SK-N-SH treated with all-trans-retinoic acid at 6 μM for 48 hours (cell line): ENCODE measurements at regions not wholly inside any gene's neighbourhood (a gene's known extent, or its start where the extent isn't known, plus 50 kb on each side); places are given as distances from the start of the nearest gene placed in this dataset.
A peak's percentile ranks its signal among the peaks of the same experiment; 100 is the strongest.

Source experiments
- ATAC-seq: fragments of 200-7000 bp; cut with Tn5 transposase; 3 replicates; pipeline ENCODE4 v1.9.1; 2020; ENCODE audit warnings: mild to moderate bottlenecking, moderate library complexity
- ARNTL ChIP-seq: fragments of 450-650 bp; formaldehyde crosslinking; IDR thresholded peaks from 2 replicates; pipeline ENCODE4 v1.5.0; 2020; ENCODE audit warnings: low read depth, mild to moderate bottlenecking, moderate library complexity, borderline replicate concordance
- CREB5 ChIP-seq: fragments of 250-450 bp; sonication (Bioruptor Pico); IDR thresholded peaks from 2 replicates; pipeline ENCODE4 v1.5.1; 2020; ENCODE audit warnings: low read depth, mild to moderate bottlenecking, moderate library complexity
- CSDC2 ChIP-seq: fragments of 250-450 bp; sonication (Bioruptor Pico); IDR thresholded peaks from 2 replicates; pipeline ENCODE4 v1.5.0; 2020; ENCODE audit warnings: mild to moderate bottlenecking, moderate library complexity
- CSRNP3 ChIP-seq: fragments of 250-450 bp; sonication (Bioruptor Pico); IDR thresholded peaks from 2 replicates; pipeline ENCODE4 v1.5.1; 2021; ENCODE audit warnings: mild to moderate bottlenecking, moderate library complexity
- ESRRG ChIP-seq: fragments of 250-450 bp; sonication (Bioruptor Pico); IDR thresholded peaks from 2 replicates; pipeline ENCODE4 v1.6.1; 2021; ENCODE audit warnings: mild to moderate bottlenecking
- GLIS3 ChIP-seq: fragments of 250-450 bp; sonication (Bioruptor Pico); IDR thresholded peaks from 2 replicates; pipeline ENCODE4 v1.5.0; 2020; ENCODE audit warnings: mild to moderate bottlenecking, moderate library complexity
- ISL1 ChIP-seq: fragments of 250-450 bp; sonication (Bioruptor Pico); IDR thresholded peaks from 2 replicates; pipeline ENCODE4 v2.1.2; 2022; ENCODE audit warnings: mild to moderate bottlenecking, moderate library complexity
- OSR1 ChIP-seq: fragments of 250-450 bp; sonication (Bioruptor Pico); IDR thresholded peaks from 2 replicates; pipeline ENCODE4 v1.8.0; 2022; ENCODE audit warnings: moderate library complexity, mild to moderate bottlenecking, inconsistent platforms
- PATZ1 ChIP-seq: fragments of 250-450 bp; sonication (Bioruptor Pico); IDR thresholded peaks from 2 replicates; pipeline ENCODE4 v1.8.0; 2020; ENCODE audit warnings: mild to moderate bottlenecking, moderate library complexity, borderline replicate concordance
- POU6F1 ChIP-seq: fragments of 250-450 bp; sonication (Bioruptor Pico); IDR thresholded peaks from 2 replicates; pipeline ENCODE4 v1.8.0; 2021; ENCODE audit warnings: low read depth, mild to moderate bottlenecking, moderate library complexity, borderline replicate concordance
- PPARA ChIP-seq: fragments of 250-450 bp; sonication (Bioruptor Pico); IDR thresholded peaks from 2 replicates; pipeline ENCODE4 v1.5.0; 2020; ENCODE audit warnings: mild to moderate bottlenecking, borderline replicate concordance
- RARB ChIP-seq: fragments of 250-450 bp; sonication (Bioruptor Pico); IDR thresholded peaks from 2 replicates; pipeline ENCODE4 v1.8.0; 2021; ENCODE audit warnings: mild to moderate bottlenecking, moderate library complexity
- SNAI2 ChIP-seq: fragments of 250-450 bp; sonication (Bioruptor Pico); IDR thresholded peaks from 2 replicates; pipeline ENCODE4 v1.5.0; 2020; ENCODE audit warnings: mild to moderate bottlenecking, moderate library complexity
- TCF4 ChIP-seq: fragments of 250-450 bp; sonication (Bioruptor Pico); IDR thresholded peaks from 2 replicates; pipeline ENCODE4 v1.8.0; 2021; ENCODE audit warnings: mild to moderate bottlenecking, moderate library complexity, borderline replicate concordance
- TOX ChIP-seq: fragments of 250-450 bp; sonication (Bioruptor Pico); IDR thresholded peaks from 2 replicates; pipeline ENCODE4 v1.8.0; 2021; ENCODE audit warnings: mild to moderate bottlenecking, moderate library complexity, borderline replicate concordance
- TSHZ2 ChIP-seq: fragments of 250-450 bp; sonication (Bioruptor Pico); IDR thresholded peaks from 2 replicates; pipeline ENCODE4 v1.5.0; 2020; ENCODE audit warnings: mild to moderate bottlenecking, moderate library complexity
- ZFP30 ChIP-seq: fragments of 450-650 bp; formaldehyde crosslinking; IDR thresholded peaks from 2 replicates; pipeline ENCODE4 v1.5.0; 2022; ENCODE audit warnings: mild to moderate bottlenecking, moderate library complexity
- ZNF565 ChIP-seq: fragments of 450-650 bp; formaldehyde crosslinking; conservative IDR thresholded peaks from 2 replicates; pipeline ENCODE4 v1.5.0; 2020; ENCODE audit warnings: low read depth, mild to moderate bottlenecking, moderate library complexity
- ZNF70 ChIP-seq: fragments of 450-650 bp; formaldehyde crosslinking; IDR thresholded peaks from 2 replicates; pipeline ENCODE4 v1.5.0; 2020; ENCODE audit warnings: mild to moderate bottlenecking, moderate library complexity
- ZNF8 ChIP-seq: fragments of 450-650 bp; formaldehyde crosslinking; IDR thresholded peaks from 2 replicates; pipeline ENCODE4 v1.5.0; 2020; ENCODE audit warnings: mild to moderate bottlenecking, moderate library complexity

GRCh38 chr18:75478996-75479880, 51.7 kb upstream of the SMIM21 start:
- ATAC-seq, result peak; percentile 94
- TF ChIP-seq ISL1 (CRISPR knock-in tag) (no peak), POU6F1 (CRISPR knock-in tag) (no peak), ESRRG (no peak), CSDC2 (CRISPR knock-in tag) (no peak), CSRNP3 (CRISPR knock-in tag) (no peak), GLIS3 (no peak), TCF4 (CRISPR knock-in tag) (no peak), SNAI2 (CRISPR knock-in tag) (no peak), PPARA (no peak), TSHZ2 (CRISPR knock-in tag) (no peak), ZNF8 (CRISPR knock-in tag) (no peak), ARNTL (CRISPR knock-in tag) (no peak), ZNF565 (no peak), ZNF70 (CRISPR knock-in tag) (no peak)

- ATAC-seq, result peak; percentile 51; the same call in 2 of the 3 replicates
- no peak for TF ChIP-seq POU6F1 (CRISPR knock-in tag)
- TF ChIP-seq ZNF70 (CRISPR knock-in tag), result no peak
- no peak for TF ChIP-seq ZFP30 (CRISPR knock-in tag)
- TF ChIP-seq PATZ1 (CRISPR knock-in tag), result no peak
- TF ChIP-seq GLIS3, result no peak
- no peak for TF ChIP-seq RARB
- TF ChIP-seq TCF4 (CRISPR knock-in tag), result no peak
- no peak for TF ChIP-seq TOX (CRISPR knock-in tag)
- TF ChIP-seq ISL1 (CRISPR knock-in tag), result no peak
- no peak for TF ChIP-seq CREB5
- no peak for TF ChIP-seq PPARA
- TF ChIP-seq ZNF565, result no peak
- no peak for TF ChIP-seq ZNF8 (CRISPR knock-in tag)
- TF ChIP-seq OSR1 (CRISPR knock-in tag), result no peak
- no peak for TF ChIP-seq CSDC2 (CRISPR knock-in tag)
- no peak for TF ChIP-seq CSRNP3 (CRISPR knock-in tag)
Measured at GRCh38 chr18:75477900-75478299, 50.4 kb upstream of the SMIM21 start.
